GM19351 (cell line): ENCODE measurements at regions not wholly inside any gene's neighbourhood (a gene's known extent, or its start where the extent isn't known, plus 50 kb on each side); places are given as distances from the start of the nearest gene placed in this dataset.
"Not testable (repeated sequence)": the region's sequence is repeated elsewhere in the genome, so short reads cannot be mapped to it uniquely, and the experiment has no call there.

ENCODE experiments used
- ATAC-seq: cut with Tn5 transposase; IDR thresholded peaks from one replicate; pipeline ENCODE4 v1.9.1; 2021; ENCODE audit warnings: mild to moderate bottlenecking, moderate library complexity; ENCODE audit not compliant: unreplicated experiment

GRCh38 chr7:106747804-106748203, 86.8 kb upstream of the CCDC71L start:
- ATAC-seq = no peak

DNA sequence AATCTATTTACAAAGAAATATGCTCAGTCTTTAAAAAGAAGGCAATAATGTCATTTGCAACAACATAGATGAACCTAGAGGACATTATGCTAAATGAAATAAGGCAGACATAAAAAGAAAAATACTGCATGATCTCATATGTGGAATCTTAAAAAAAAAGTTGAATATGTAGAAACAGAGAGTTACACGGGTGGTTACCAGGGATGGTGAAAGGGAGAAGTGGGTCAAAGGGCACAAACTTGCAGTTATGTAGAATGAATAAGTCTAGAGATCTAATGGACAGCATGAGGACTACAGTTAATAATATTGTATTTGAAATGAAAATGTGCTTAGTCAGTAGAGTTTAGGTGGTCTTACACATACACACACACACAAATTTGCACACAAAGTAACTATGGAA, 88.2 kb upstream of the CCDC71L start:
- no peak for ATAC-seq

DNA sequence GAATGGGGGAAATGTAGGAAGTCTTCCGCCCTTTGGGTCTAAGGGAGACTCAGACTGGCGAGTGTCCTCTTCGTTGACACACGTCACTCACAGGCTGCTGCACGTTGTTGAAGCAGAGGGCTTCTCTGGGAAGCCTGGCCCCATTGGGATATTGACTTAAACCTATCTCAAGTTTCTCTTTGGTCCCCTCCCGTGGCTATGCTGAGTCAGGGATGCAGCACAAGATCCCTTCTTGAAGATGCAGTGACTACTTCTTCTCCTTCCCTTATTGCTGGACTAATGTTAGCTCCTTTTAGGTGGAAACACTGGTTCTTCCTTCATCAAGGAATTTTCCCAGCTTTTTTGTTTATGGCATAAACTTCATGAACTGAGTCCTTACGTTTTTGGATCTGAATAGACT, 89.8 kb upstream of the CCDC71L start:
- ATAC-seq = no peak

GRCh38 chr7:106752367-106752766, 91.4 kb upstream of the CCDC71L start:
- ATAC-seq = no peak

DNA sequence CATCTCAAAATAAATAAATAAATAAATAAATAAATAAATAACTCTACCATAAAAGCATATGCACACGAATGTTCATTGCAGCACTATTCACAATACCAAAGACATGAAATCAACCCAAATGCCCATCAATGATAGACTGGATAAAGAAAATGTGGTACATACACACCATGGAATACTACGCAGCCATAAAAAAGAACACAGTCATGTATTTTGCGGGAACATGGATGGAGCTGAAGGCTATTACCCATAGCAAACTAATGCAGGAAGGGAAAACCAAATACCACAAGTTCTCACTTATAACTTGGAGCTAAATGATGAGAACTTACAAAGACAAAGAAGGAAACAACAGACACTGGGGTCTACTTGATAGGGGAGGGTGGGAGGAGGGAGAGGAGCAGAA, 94.1 kb upstream of the CCDC71L start:
- not testable (repeated sequence) for ATAC-seq

DNA sequence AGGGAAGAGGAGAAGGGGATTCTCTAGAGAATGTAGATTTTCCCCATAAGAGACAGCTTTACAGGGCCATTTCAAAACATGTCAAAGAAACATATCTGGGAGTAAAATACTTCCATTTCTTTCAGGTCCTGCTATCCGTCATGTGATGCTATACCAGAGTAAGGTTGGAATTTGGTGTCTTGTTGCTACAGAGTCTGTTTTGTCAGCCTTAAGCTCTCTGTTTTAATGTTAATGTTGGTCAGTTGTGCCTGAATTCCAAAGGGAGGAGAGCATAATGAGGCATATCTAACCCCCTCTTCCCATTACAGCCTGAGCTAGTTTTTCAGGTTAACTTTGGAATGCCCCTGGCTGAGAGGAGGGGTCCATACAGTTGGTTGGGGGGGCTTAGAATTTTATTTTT, 94.7 kb upstream of the CCDC71L start:
- no peak for ATAC-seq

- no peak for ATAC-seq
These were observed 95.1 kb upstream of the CCDC71L start for GRCh38 chr7:106756071-106756470.

- ATAC-seq = no peak
These were observed 95.9 kb upstream of the CCDC71L start for GRCh38 chr7:106756884-106757283.

- no peak for ATAC-seq
These were observed 96.9 kb upstream of the CCDC71L start for GRCh38 chr7:106757846-106758245.

DNA sequence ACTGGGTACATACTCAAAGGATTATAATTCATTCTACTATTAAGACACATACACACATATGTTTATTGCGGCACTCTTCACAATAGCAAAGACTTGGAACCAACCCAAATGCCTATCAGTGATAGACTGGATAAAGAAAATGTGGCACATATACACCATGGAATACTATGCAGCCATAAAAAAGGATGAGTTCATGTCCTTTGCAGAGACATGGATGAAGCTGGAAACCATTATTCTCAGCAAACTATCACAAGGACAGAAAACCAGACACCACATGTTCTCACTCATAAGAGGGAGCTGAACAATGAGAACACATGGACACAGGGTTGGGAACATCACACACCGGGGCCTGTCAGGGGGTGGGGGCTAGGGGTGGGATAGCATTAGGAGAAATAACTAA, 101.9 kb upstream of the CCDC71L start:
- ATAC-seq = not testable (repeated sequence)

GRCh38 chr7:106763717-106764116, 101.4 kb upstream of the PIK3CG start:
- ATAC-seq = no peak

GRCh38 chr7:106765727-106766355, 99.2 kb upstream of the PIK3CG start:
- ATAC-seq = no peak

DNA sequence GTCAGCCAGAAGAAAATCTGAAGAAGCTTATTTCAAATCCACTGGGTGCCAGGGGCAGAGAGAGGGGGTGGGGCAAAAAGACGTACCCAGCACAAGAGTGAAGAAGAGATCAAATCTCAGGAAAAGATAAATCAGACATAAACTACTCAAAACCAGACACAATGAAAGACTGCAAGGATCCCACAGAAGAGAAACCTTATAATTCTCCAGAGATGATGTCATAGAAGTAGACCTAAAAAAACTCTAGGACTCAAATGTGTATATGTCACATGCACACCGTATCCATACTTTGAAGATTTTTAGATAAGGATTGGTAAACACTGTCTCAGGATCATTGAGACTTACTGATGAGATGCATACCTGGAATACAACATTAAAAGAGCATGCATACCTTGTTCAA, 98.5 kb upstream of the PIK3CG start:
- ATAC-seq = no peak

- ATAC-seq = no peak
These were observed 98.0 kb upstream of the PIK3CG start for GRCh38 chr7:106767078-106767477.

DNA sequence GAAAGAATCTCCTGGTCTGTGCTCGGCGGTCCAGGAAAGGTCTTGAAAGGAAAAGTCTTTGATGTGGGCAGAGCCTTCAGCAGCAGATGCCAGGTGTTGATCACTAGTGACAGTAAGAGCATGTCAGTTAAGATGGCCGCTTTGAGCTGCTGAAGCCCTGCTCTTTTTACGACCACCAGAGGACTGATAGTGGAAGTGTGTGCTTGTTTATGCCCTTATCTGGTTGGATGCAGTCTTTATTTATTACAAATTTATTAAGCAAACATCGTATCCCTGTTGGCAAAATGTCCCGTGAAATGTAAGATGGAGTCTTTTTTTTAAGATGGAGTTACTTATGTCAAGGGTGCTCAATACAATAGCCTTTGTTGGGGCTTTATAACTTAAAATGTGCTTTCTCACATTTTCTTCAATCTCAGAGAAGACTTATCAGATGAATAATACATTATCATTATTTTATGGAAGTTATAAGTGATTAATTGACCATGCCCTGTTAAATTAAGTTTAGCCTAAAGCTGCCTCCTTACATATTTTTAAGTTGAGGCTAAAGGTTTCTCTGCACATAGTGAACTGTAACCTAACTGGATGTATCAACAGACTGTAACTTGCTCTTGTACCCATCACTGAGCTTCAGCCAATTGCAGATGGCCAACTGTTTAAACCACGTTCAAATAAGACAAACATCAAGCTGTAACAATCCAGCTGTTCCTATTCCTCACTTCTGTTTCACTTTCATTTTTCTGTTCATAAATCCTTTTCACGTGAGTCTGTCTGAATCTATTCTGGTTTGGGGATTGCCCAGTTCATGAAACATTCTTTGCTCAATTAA, 97.4 kb upstream of the PIK3CG start:
- ATAC-seq = peak; percentile 73

GRCh38 chr7:106768324-106768751, 96.7 kb upstream of the PIK3CG start:
- ATAC-seq = peak; percentile 74

DNA sequence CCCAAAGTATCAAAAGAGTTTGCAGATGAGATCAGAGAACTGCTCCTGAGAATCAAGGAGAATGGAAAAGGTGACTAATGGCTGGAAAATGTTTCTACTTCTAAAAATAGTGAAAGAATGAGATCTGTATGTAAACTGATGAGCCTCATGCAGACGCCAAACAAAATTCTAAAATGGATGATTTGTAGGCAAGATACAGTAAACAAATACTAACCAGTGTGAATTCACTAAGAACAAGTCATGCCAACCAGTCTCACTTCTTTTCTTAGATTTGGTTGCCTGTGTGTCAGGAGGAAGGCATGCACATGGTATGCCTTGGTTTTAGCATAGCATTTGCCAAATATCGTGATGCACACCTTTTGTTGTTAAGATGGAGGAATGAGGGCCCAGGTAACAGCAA, 94.9 kb upstream of the PIK3CG start:
- no peak for ATAC-seq

GRCh38 chr7:106772655-106773108, 92.4 kb upstream of the PIK3CG start:
- ATAC-seq = no peak

- no peak for ATAC-seq
These were observed 91.9 kb upstream of the PIK3CG start for GRCh38 chr7:106773228-106773627.

DNA sequence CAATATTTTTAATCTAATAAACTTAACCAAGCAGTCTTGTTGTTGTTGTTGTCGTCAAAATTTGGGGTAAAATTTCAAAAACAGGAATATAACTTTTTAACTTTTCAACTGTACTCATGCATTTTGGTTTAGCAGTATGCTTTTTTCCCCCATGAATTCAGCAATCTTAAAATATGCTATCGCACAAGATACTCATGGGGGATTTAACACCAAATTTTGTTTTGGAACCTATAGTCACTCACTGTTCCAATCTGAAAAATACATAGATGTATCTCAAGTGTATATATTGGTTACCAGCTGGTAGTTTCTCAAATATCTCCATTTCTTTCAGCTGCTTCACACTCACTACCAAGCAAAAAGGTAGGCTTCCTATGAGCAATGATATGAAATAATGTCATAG, 91.4 kb upstream of the PIK3CG start:
- ATAC-seq = no peak

DNA sequence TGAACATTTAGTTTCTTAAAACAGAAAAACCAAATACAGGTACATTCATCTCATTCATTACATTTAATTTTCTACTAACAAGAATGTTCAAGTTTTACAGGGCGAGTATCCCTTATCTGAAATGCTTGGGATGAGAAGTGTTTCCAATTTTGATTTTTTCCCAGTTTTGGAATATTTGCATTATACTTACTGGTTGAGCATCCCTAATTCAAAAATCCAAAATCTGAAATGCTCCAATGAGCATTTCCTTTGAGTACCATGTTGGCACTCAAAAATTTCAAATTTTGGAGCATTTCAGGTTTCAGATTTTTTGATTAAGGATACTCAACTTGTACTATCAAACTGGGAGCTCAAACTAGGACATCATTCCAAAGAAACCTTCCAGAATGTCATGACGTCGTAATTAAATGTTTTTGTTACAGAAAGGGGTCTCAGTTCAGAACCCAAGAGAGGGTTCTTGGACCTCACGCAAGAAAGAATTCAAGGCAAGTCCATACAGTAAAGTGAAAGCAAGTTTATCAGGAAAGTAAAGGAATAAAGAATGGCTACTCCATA, 90.8 kb upstream of the PIK3CG start:
- ATAC-seq = no peak
